ENCODE measurements at regions not wholly inside any gene's neighbourhood (a gene's known extent, or its start where the extent isn't known, plus 50 kb on each side); places are given as distances from the start of the nearest gene placed in this dataset.

GRCh38 chr20:61047515-61047914 is 204.5 kb upstream of the CDH4 start:
- no peak for TF ChIP-seq POLR2A (IDR thresholded peaks at IDR 0.05; ENCODE audit: low read depth, low read length)
- TF ChIP-seq POLR2AphosphoS5 (IDR thresholded peaks at IDR 0.05; ENCODE audit: low read depth, low read length): no peak

Measured in GM12891 (cell line).